ENCODE measurements at regions not wholly inside any gene's neighbourhood (a gene's known extent, or its start where the extent isn't known, plus 50 kb on each side); places are given as distances from the start of the nearest gene placed in this dataset.
"Not testable (repeated sequence)": the region's sequence is repeated elsewhere in the genome, so short reads cannot be mapped to it uniquely, and the experiment has no call there.

GRCh38 chr5:67607958-67608357 lies 411.4 kb upstream of the CD180 start:
- intact Hi-C loops (cut with DNase I): no loop called here
- DNase-seq: no peak

DNA sequence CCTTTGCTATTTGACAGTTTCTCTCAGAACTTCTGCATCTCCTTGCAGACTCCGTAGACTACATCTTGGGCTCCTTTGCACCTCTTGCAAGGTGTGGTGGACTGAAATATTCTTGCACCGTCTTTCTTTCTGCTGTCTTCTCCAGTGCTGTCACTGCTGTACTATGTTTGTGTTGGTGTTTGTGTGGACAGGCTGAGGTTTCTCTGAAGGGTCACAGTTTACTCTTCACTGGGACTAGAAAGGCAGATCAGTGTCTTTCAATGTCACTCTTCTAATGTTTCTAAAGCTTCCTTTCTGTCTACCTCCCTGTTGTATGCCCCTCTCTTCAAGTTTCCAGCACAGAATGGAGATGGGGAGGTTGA lies 410.0 kb upstream of the CD180 start:
- intact Hi-C loops (cut with DNase I): no loop called here

DNA sequence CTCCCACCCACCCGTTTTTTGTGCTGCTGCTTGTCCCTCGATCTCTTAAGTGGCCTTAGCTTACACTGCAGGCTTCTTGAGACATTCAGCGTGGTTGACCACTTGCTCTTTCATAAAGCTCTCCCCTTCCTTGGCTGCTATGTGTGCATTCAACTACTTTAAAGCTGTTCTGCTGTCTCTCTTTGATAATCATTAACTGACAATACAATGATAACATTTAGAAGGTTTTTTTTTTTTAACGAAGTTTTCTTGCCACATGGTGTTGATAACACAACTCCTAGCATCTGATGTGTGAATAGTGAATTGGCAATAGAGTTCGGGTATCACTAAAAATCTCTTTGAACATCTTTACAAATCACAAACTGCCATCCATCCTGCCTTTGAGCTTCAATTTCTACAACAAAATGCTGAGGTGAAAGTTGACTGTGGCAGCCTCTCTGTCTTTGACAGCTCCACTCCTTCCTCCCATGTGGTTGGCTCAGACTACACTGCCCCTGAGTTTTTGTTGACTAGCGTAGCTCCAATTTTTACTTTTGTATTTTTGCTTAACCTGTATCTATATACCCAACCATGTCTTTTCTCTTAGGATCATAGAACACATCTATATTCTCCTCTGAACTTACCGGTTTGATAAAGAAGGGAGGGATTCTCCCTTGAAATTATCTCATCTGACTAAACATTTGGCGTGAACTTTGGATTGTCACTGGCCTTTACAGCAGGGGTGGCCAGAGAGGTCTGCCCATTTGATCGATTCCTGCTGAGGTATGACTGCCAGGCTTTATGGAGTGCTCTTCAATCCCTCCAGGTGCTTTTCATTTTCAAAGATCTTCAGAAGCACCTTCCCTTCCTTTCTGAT lies 409.4 kb upstream of the CD180 start:
- intact Hi-C loops (cut with DNase I): no loop called here
- no peak for DNase-seq

More for the DNA sequence above, 410.0 kb upstream of the CD180 start:
- DNase-seq: no peak

GRCh38 chr5:67591491-67591890 lies 394.9 kb upstream of the CD180 start:
- peak in 12 of 42 donors; percentile 2 to 47 (median 14) for DNase-seq
- intact Hi-C loops (cut with DNase I): no loop called here

DNA sequence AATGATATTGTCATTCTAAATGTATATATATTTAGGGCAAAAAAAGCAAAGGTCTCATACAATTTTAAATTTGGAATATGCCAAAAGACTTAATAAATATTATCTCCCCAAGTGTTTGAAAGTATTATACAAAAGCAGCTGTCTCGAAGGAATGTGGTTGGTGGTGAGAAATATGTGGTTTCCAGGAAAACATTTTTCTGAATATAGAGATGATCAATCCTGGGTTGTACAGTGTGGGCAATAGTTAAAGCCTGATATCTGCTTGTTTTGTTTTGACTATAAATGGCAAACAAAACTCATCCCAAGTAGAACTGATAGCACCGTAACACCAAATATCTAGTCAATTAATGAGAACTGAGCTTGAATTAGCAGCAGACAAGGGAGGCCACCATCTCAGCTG lies 391.8 kb upstream of the CD180 start:
- DNase-seq: no peak
- intact Hi-C loops (cut with DNase I): no loop called here

DNA sequence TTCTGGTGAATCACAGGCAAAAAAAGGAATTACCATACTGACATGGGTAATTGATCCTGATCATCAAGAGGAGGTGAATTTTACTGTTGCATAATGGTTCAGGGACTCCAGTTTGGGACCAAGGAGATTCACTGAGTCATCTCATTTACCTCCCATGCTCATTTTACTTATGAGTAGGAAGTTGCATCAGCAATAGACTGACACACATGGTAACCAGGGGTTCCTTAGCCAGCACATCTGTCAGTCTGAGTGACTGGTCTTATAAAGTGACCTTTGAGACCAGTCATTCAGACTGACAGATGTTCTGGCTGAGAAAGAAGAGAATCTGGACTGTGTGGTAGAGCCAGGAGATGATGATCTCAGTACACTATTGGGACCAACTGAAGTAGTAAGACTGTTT lies 384.6 kb upstream of the CD180 start:
- DNase-seq: no peak
- intact Hi-C loops (cut with DNase I): no loop called here

- no peak for DNase-seq
- intact Hi-C loops (cut with DNase I): no loop called here
Observed at GRCh38 chr5:67578011-67578410, 381.4 kb upstream of the CD180 start.

GRCh38 chr5:67577424-67577823 lies 380.8 kb upstream of the CD180 start:
- intact Hi-C loops (cut with DNase I): no loop called here
- DNase-seq: no peak

GRCh38 chr5:67576112-67576511 lies 379.5 kb upstream of the CD180 start:
- intact Hi-C loops (cut with DNase I): no loop called here
- DNase-seq: no peak

DNA sequence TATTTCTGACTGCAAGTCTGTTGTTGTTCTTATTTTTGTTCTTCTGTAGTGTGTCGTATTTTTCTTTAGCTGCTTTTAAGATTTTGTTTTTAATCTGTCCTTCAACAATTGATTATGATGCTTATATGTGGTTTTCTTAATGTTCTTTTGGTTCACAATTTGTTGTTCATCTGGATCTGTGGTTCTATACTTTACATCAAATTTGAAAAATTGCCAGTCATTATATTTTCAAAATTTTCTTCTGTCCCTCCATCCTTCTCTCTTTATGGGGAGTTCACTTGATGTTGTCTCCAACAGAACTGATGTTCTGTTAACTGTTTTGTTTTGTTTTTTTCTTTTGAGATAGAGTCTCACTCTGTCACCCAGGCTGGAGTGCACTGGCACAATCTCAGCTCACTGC lies 378.5 kb upstream of the CD180 start:
- DNase-seq: no peak
- intact Hi-C loops (cut with DNase I): no loop called here

- intact Hi-C loops (cut with DNase I): no loop called here
- no peak for DNase-seq
Observed at GRCh38 chr5:67561151-67561932, 364.7 kb upstream of the CD180 start.

DNA sequence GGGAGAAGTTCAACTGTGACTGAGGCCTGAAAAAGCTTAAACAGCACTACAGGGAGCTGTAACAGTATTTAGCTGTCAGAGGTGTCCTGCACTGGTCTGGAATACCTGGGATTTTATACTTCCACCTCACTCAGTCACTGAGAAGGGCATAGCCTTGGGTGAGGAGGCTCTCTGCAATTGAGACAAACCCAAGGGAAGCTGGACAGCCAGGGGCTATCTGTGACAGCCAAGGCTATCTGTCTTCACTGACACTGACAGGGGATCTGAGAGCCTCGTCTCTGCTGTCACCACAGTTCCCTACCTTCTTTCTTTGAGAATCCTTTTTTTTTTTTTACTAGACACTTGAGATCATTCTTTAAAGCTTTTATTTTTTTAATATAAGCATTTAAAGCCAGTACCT lies 356.2 kb upstream of the CD180 start:
- DNase-seq: no peak
- intact Hi-C loops (cut with DNase I): no loop called here

DNA sequence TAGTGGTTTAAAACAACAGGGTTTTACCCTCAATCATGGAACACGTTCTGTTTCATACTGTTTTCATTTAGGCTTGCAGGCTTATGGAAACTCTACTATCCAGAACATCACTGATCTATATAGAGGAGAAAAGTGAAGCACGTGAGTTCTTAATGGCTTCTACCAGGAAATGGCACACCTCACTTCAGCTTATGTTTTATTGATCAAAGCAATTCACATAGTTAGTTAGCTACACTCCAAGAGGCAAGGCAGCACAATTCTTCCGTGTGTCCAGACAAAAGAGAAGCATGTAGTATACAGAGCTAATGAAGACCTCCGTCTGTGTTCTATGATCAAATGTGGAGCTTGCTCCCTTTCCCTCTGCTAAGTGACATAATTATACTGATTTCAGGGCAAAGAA lies 353.3 kb upstream of the CD180 start:
- intact Hi-C loops (cut with DNase I): no loop called here
- DNase-seq: no peak

GRCh38 chr5:67549296-67549618 lies 352.7 kb upstream of the CD180 start:
- DNase-seq: no peak
- intact Hi-C loops (cut with DNase I): no loop called here

- intact Hi-C loops (cut with DNase I): no loop called here
- no peak for DNase-seq
Observed at GRCh38 chr5:67548520-67549295, 352.1 kb upstream of the CD180 start.

DNA sequence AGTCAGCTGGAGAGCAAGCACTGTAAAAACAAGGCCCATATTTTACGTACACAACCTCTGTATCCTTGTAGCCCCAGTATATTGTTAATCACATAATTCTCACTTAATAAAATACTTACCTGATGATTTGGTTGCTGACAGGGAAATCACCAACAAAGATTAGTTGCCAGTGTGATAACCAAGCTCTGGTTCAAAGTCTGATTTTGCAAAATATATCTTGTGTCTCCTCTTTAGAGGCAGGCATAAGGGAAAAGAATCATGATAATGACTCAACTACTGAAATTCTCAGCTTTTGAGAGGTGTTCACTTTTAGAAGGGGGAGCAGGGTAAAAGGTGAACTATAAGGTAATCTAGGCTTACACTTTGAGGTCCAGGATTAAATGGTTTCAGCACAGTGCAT lies 351.1 kb upstream of the CD180 start:
- intact Hi-C loops (cut with DNase I): no loop called here
- no peak for DNase-seq

GRCh38 chr5:67544942-67545341 lies 348.3 kb upstream of the CD180 start:
- DNase-seq; intact Hi-C loops (cut with DNase I): not testable (repeated sequence)

DNA sequence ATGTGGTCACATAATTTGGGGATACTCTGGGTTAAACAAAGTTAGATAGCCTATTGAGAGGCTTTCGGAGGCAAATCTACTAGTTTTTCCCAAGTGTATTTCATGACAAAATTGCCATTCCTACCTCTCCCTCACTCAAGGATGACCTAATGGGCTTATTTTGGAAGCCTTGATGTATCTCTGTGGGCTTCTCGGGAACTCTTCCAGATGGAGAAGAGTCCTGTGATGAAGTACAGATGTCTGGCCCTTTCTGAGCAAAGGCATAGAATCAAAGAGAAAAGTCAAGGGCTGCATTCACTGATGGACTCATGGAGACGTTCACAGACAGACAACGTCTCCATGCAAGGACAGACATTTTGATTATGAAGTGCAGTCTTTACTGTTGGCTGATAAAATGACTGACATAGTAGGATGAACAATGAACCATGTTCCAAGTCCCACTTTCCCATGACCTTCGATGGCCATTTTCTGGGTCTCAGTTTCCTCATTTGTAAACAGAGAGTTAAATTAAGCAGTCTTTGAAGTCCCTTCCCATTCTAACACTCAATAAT lies 347.2 kb upstream of the CD180 start:
- intact Hi-C loops (cut with DNase I): no loop called here
- DNase-seq: no peak

DNA sequence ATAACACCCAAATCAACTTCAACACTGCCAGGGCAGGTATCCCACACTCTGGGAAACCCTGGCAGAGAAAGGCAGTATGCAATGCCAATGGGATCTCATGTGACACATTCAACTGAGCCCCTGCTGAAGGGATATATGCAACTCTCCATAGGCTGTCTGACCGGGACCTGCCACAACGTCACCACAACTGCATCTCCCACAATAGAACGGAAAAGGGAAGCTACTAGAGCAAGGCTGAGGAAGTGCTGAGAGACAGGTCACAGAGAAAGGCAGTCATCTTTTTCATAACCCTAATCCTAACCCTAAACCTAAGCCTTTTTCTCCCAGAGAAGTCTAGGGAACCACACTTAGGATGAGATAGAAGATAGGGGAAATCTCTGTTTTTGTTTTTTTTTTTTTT lies 345.9 kb upstream of the CD180 start:
- peak in 1 of 42 donors; percentile 2 for DNase-seq
- intact Hi-C loops (cut with DNase I): no loop called here

DNA sequence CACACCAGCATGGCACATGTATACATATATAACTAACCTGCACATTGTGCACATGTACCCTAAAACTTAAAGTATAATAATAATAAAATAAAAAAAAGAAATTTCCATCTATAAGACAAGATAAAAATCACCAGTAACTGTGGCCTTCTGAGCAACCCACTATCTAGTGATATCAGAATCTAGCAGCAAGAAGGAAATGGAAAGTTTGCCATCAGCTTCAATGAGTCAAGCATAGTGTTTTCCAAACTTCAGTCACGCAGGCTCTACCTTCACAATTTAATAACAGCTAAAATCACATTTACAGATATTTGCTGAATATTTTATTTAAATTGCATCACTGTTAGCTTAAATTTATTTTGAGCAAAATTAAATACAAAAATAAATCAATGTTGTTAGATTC lies 345.3 kb upstream of the CD180 start:
- intact Hi-C loops (cut with DNase I): no loop called here
- no peak for DNase-seq

Data from head of caudate nucleus (tissue), 42 donors.